ENCODE measurements at regions not wholly inside any gene's neighbourhood (a gene's known extent, or its start where the extent isn't known, plus 50 kb on each side); places are given as distances from the start of the nearest gene placed in this dataset.

GRCh38 chr3:178283561-178283960, 252.7 kb upstream of the KCNMB2 start:
- no peak for DNase-seq
- Histone ChIP-seq H3K4me1 (no peaks in the 10 kb centered on the region), H3K36me3 (no peaks in the 10 kb centered on the region), H3K9me3 (peaks cover 0 to 32% (median 27%) of the 10 kb centered on the region in 8 donors), H3K27ac (no peak overlapping the region), H3K27me3 (replicated peaks in 1 of 7) (no peaks in the 10 kb centered on the region), H3K4me3 (no peak overlapping the region)
- WGBS, 5 donors: 90 to 98% (median 93%) methylated on average over 1 of the region's 1 CpG
- TF ChIP-seq POLR2AphosphoS5 (IDR thresholded peaks at IDR 0.05) (no peak), CTCF (IDR thresholded peaks at IDR 0.05 in 8 of 11, conservative IDR thresholded peaks at IDR 0.05 in 3 of 11) (no peak), POLR2A (IDR thresholded peaks at IDR 0.05) (no peak)
- intact Hi-C loops (cut with DNase I; ENCODE audit: low total_unique reads): no loop called here

- H3K9me3 ChIP-seq: peaks cover 0 to 26% (median 22%) of the 10 kb centered on the region in 8 donors
- H3K36me3 ChIP-seq: no peaks in the 10 kb centered on the region
- no peak for DNase-seq
- H3K4me3 ChIP-seq: no peak overlapping the region
- no peak overlapping the region for H3K27ac ChIP-seq
- no peaks in the 10 kb centered on the region for H3K4me1 ChIP-seq
- intact Hi-C loops (cut with DNase I; ENCODE audit: low total_unique reads): no loop called here
- 77 to 91% (median 83%) methylated on average over 1 of the region's 1 CpG for WGBS, 5 donors
- TF ChIP-seq POLR2A (IDR thresholded peaks at IDR 0.05) (no peak), CTCF (IDR thresholded peaks at IDR 0.05 in 8 of 11, conservative IDR thresholded peaks at IDR 0.05 in 3 of 11) (no peak), POLR2AphosphoS5 (IDR thresholded peaks at IDR 0.05) (no peak)
- no peaks in the 10 kb centered on the region for H3K27me3 ChIP-seq (replicated peaks in 1 of 7)
Measured at GRCh38 chr3:178284181-178284580, 252.1 kb upstream of the KCNMB2 start.

GRCh38 chr3:178288074-178288473, 248.2 kb upstream of the KCNMB2 start:
- Histone ChIP-seq H3K27ac (no peak overlapping the region), H3K4me3 (no peak overlapping the region), H3K36me3 (no peaks in the 10 kb centered on the region), H3K4me1 (no peaks in the 10 kb centered on the region), H3K27me3 (replicated peaks in 1 of 7) (no peaks in the 10 kb centered on the region), H3K9me3 (peaks cover 0 to 6% (median 0%) of the 10 kb centered on the region in 8 donors)
- no peak for DNase-seq
- no peak for TF ChIP-seq POLR2A (IDR thresholded peaks at IDR 0.05)
- no peak for TF ChIP-seq CTCF (IDR thresholded peaks at IDR 0.05 in 8 of 11, conservative IDR thresholded peaks at IDR 0.05 in 3 of 11)
- no peak for TF ChIP-seq POLR2AphosphoS5 (IDR thresholded peaks at IDR 0.05)
- intact Hi-C loops (cut with DNase I; ENCODE audit: low total_unique reads): no loop called here
- 74 to 90% (median 83%) methylated on average over 5 of the region's 5 CpGs for WGBS, 5 donors

GRCh38 chr3:178289544-178290160, 246.6 kb upstream of the KCNMB2 start:
- Histone ChIP-seq H3K4me1 (no peaks in the 10 kb centered on the region), H3K4me3 (no peak overlapping the region), H3K36me3 (no peaks in the 10 kb centered on the region), H3K27ac (peak overlapping the region in 3 of 8 donors; percentile 25 to 44 (median 43)), H3K9me3 (peaks cover 0 to 6% (median 0%) of the 10 kb centered on the region in 8 donors), H3K27me3 (replicated peaks in 1 of 7) (no peaks in the 10 kb centered on the region)
- intact Hi-C loops (cut with DNase I; ENCODE audit: low total_unique reads): no loop called here
- no peak for DNase-seq
- TF ChIP-seq CTCF (IDR thresholded peaks at IDR 0.05 in 8 of 11, conservative IDR thresholded peaks at IDR 0.05 in 3 of 11): no peak
- peak in 1 of 3 donors; percentile 33 for TF ChIP-seq POLR2AphosphoS5 (IDR thresholded peaks at IDR 0.05)
- no peak for TF ChIP-seq POLR2A (IDR thresholded peaks at IDR 0.05)
- 15 to 23% (median 21%) methylated on average over 6 of the region's 6 CpGs for WGBS, 5 donors

Measured in spleen (tissue), 11 donors.